Right renal cortex interstitium (tissue), 3 donors: ENCODE measurements at regions not wholly inside any gene's neighbourhood (a gene's known extent, or its start where the extent isn't known, plus 50 kb on each side); places are given as distances from the start of the nearest gene placed in this dataset.

Source experiments
- DNase-seq, 3 donors: peaks; one replicate each; pipeline ENCODE4 v3.0.0-alpha.2; 2013; ENCODE audit warnings: low read depth in 3 of 3, low spot score in 2 of 3

- no peak for DNase-seq
These were observed 138.0 kb downstream of the ZFP36L2 start for GRCh38 chr2:43088143-43089073.

- DNase-seq: no peak
These were observed 139.0 kb downstream of the ZFP36L2 start for GRCh38 chr2:43087413-43087812.

- no peak for DNase-seq
These were observed 139.8 kb downstream of the ZFP36L2 start for GRCh38 chr2:43086451-43087221.

- no peak for DNase-seq
These were observed 140.5 kb downstream of the ZFP36L2 start for GRCh38 chr2:43085929-43086328.

GRCh38 chr2:43085505-43085904 lies 140.9 kb downstream of the ZFP36L2 start:
- DNase-seq: no peak

- no peak for DNase-seq
These were observed 141.7 kb downstream of the ZFP36L2 start for GRCh38 chr2:43084699-43085091.

- DNase-seq: peak in 1 of 3 donors; percentile 81
These were observed 142.4 kb downstream of the ZFP36L2 start for GRCh38 chr2:43083710-43084698.

- DNase-seq: no peak
These were observed 143.3 kb downstream of the ZFP36L2 start for GRCh38 chr2:43082903-43083677.

GRCh38 chr2:43082111-43082894 lies 144.1 kb downstream of the ZFP36L2 start:
- no peak for DNase-seq

- no peak for DNase-seq
These were observed 145.2 kb downstream of the ZFP36L2 start for GRCh38 chr2:43081131-43081765.

GRCh38 chr2:43080571-43081021 lies 145.8 kb downstream of the ZFP36L2 start:
- no peak for DNase-seq

GRCh38 chr2:43078781-43079755 lies 147.3 kb downstream of the ZFP36L2 start:
- DNase-seq: no peak

GRCh38 chr2:43078301-43078700 lies 148.1 kb downstream of the ZFP36L2 start:
- no peak for DNase-seq

GRCh38 chr2:43077876-43078275 lies 148.5 kb downstream of the ZFP36L2 start:
- DNase-seq: no peak

- DNase-seq: no peak
These were observed 149.7 kb downstream of the ZFP36L2 start for GRCh38 chr2:43076676-43077075.

- no peak for DNase-seq
These were observed 150.4 kb downstream of the ZFP36L2 start for GRCh38 chr2:43075811-43076585.
